K562 (cell line): ENCODE measurements at regions not wholly inside any gene's neighbourhood (a gene's known extent, or its start where the extent isn't known, plus 50 kb on each side); places are given as distances from the start of the nearest gene placed in this dataset.

Source experiments
- ATAC-seq: fragments of 200-7000 bp; cut with Tn5 transposase; 3 replicates; pipeline ENCODE4 v1.9.1; 2020; ENCODE audit warnings: moderate library complexity
- BruUV-seq: library from RNA; stranded (reverse); fragments of 400-500 nt; replicated peaks from 2 replicates; lab custom pipeline; 2021; lab: Mats Ljungman, UMichigan
- CTCF ChIA-PET: fragments of 300-600 bp; formaldehyde crosslinking; extraction: SDS; loops from one replicate; lab custom pipeline; 2021; ENCODE audit warnings: low intra/inter-chr PET ratio; lab: Yijun Ruan, JAX
- POLR2A ChIA-PET: fragments of 300-600, 350-650 bp; sonication (Branson Sonifier 250); formaldehyde crosslinking; extraction: SDS; loops from one replicate; lab custom pipeline; 2021; ENCODE audit warnings: antibody characterized with exemption, inconsistent platforms; lab: Yijun Ruan, JAX
- DNase-seq, 4 experiments: peaks; one replicate each; pipeline versions ENCODE4 v3.0.0 to v3.0.0-alpha.2; 2011 to 2018; ENCODE audit warnings: low spot score in 3 of 4, mixed read lengths in 3 of 4; ENCODE audit errors: extremely low read depth in 1 of 4
- FAIRE-seq: peaks from 2 replicates; lab custom pipeline; 2011; peaks lifted over from hg19 to GRCh38; lab: Jason Lieb, UNC
- H2AFZ ChIP-seq: 2 replicates; pipeline ENCODE4 v1.6.0; 2011; ENCODE audit warnings: low read depth, low read length, control low read depth, inconsistent platforms
- H3K27ac ChIP-seq: fragments of 200-600 bp; 3 replicates; pipeline ENCODE4 v1.8.0; 2011; ENCODE audit warnings: low read depth, mild to moderate bottlenecking, control low read depth, inconsistent platforms, low read length, moderate library complexity, mixed read lengths; ENCODE audit errors: extremely low read depth
- H3K27me3 ChIP-seq, 2 experiments: fragments of 300-600 bp in 1 of 2; 2 replicates in 1 of 2; 3 replicates in 1 of 2; pipeline versions ENCODE4 v1.6.0 to v1.8.0; 2011; ENCODE audit warnings: inconsistent platforms in 2 of 2, low read length in 2 of 2, mild to moderate bottlenecking in 1 of 2, mixed read lengths in 1 of 2, moderate library complexity in 1 of 2; ENCODE audit not compliant: control insufficient read depth in 2 of 2, insufficient read depth in 2 of 2
- H3K36me3 ChIP-seq: fragments of 300-600 bp; 3 replicates; pipeline ENCODE4 v1.8.0; 2011; ENCODE audit warnings: mild to moderate bottlenecking, low read length, inconsistent platforms; ENCODE audit not compliant: control insufficient read depth, insufficient read depth
- H3K4me1 ChIP-seq, 2 experiments: fragments of 200-600 bp in 1 of 2; replicated peaks in 1 of 2; 2 replicates in 1 of 2; 3 replicates in 1 of 2; pipeline versions ENCODE4 v1.5.1 to v1.8.0; 2011; ENCODE audit warnings: inconsistent platforms in 2 of 2, low read length in 2 of 2, mild to moderate bottlenecking in 1 of 2, mixed read lengths in 1 of 2, moderate library complexity in 1 of 2; ENCODE audit not compliant: control insufficient read depth in 2 of 2, insufficient read depth in 2 of 2
- H3K4me2 ChIP-seq: 2 replicates; pipeline ENCODE4 v1.6.1; 2011; ENCODE audit warnings: low read length, control low read depth, inconsistent platforms, mixed read lengths; ENCODE audit not compliant: insufficient read depth
- H3K4me3 ChIP-seq: fragments of 200-600 bp; sonication (generic), shearing (Covaris generic); 2 replicates; pipeline ENCODE4 v1.5.1; 2016; ENCODE audit warnings: control low read depth, inconsistent platforms
- H3K79me2 ChIP-seq: fragments of 200-600 bp; 3 replicates; pipeline ENCODE4 v1.8.0; 2011; ENCODE audit warnings: low read length, inconsistent platforms; ENCODE audit not compliant: control insufficient read depth, insufficient read depth
- H3K9ac ChIP-seq, 2 experiments: 2 replicates each; pipeline versions ENCODE4 v1.6.0 to v1.6.1; 2011; ENCODE audit warnings: low read depth in 2 of 2, low read length in 2 of 2, control low read depth in 1 of 2, inconsistent platforms in 1 of 2, mild to moderate bottlenecking in 1 of 2, mixed read lengths in 1 of 2; ENCODE audit not compliant: insufficient read depth in 1 of 2
- H3K9me1 ChIP-seq: one replicate; pipeline ENCODE4 v1.6.0; 2011; ENCODE audit warnings: inconsistent platforms, mild to moderate bottlenecking, low read length, moderate library complexity; ENCODE audit not compliant: control insufficient read depth, insufficient read depth
- H3K9me3 ChIP-seq: replicated peaks from 2 replicates; pipeline ENCODE4 v1.5.1; 2011; ENCODE audit warnings: low read depth, low read length, inconsistent platforms; ENCODE audit not compliant: control insufficient read depth, insufficient read depth
- H4K20me1 ChIP-seq: replicated peaks from 2 replicates; pipeline ENCODE4 v1.6.1; 2011; ENCODE audit warnings: low read length, inconsistent platforms, mixed read lengths; ENCODE audit not compliant: control insufficient read depth, insufficient read depth
- BCOR ChIP-seq: fragments of 450-650 bp; IDR thresholded peaks from 2 replicates; pipeline ENCODE4 v1.6.1; 2016
- CBFA2T2 ChIP-seq: fragments of 450-650 bp; conservative IDR thresholded peaks from 2 replicates; pipeline ENCODE4 v1.6.1; 2017; ENCODE audit warnings: mild to moderate bottlenecking
- CEBPB ChIP-seq: fragments of 450-650 bp; IDR thresholded peaks from 2 replicates; pipeline ENCODE4 v1.6.1; 2016; ENCODE audit warnings: missing genetic modification characterization, missing compliant biosample characterization
- CEBPG ChIP-seq, 3 experiments: fragments of 200-800 bp in 1 of 3; sonication (Bioruptor generic) in 1 of 3; sonication (generic) in 1 of 3; formaldehyde crosslinking in 1 of 3; IDR thresholded peaks in 2 of 3; conservative IDR thresholded peaks in 1 of 3; 2 replicates each; pipeline versions ENCODE4 v1.6.1 to v1.8.0; 2016 to 2022; ENCODE audit warnings: missing compliant biosample characterization in 2 of 3, missing genetic modification characterization in 2 of 3, mild to moderate bottlenecking in 1 of 3, missing genetic modification reagents in 1 of 3
- MIER1 ChIP-seq: fragments of 450-650 bp; IDR thresholded peaks from 2 replicates; pipeline ENCODE4 v1.6.1; 2016; ENCODE audit warnings: antibody characterized with exemption, mild to moderate bottlenecking, low read depth
- OTX1 ChIP-seq: fragments of 450-650 bp; formaldehyde crosslinking; IDR thresholded peaks from 2 replicates; pipeline ENCODE4 v1.4.0; 2022; ENCODE audit warnings: mild to moderate bottlenecking
- ZNF175 ChIP-seq: fragments of 200-800 bp; sonication (Bioruptor generic); IDR thresholded peaks from 2 replicates; pipeline ENCODE4 v1.6.1; 2016; ENCODE audit warnings: low read depth, mild to moderate bottlenecking, missing genetic modification characterization, missing compliant biosample characterization
- WGBS: fragments of 100-300 bp; shearing (Covaris generic); methylation state at CpG from one replicate; pipeline ENCODE4 v1.1.6; 2016; ENCODE audit warnings: low coverage, mixed read lengths; ENCODE audit not compliant: insufficient coverage; ENCODE audit errors: missing lambda C conversion rate; 5-methylcytosine and 5-hydroxymethylcytosine counted together
- in situ Hi-C: fragments of 300-500 bp; cut with MboI; formaldehyde crosslinking; loops from 4 replicates; pipeline ENCODE4 v1.15.0; 2018; ENCODE audit warnings: inconsistent platforms, mixed read lengths
- intact Hi-C: fragments of 100-400 bp; cut with micrococcal nuclease; formaldehyde crosslinking; loops from 2 replicates; pipeline ENCODE4 v1.14.2; 2022

- Histone ChIP-seq H3K27ac (no peak overlapping the region), H3K4me2 (peak overlapping the region; percentile 25; the same call in 1 of the 2 replicates), H3K4me3 (no peak overlapping the region), H3K4me1 (peaks cover 0 to 3% of the 10 kb centered on the region in 2 experiments; a peak in 3 of 5 replicates), H3K9me1 (no peaks in the 10 kb centered on the region), H3K27me3 (no peaks in the 10 kb centered on the region), H3K9ac (peak overlapping the region in 1 of 2 experiments; percentile 15; a peak in 1 of 4 replicates), H2AFZ (peak overlapping the region; percentile 76), H3K36me3 (no peaks in the 10 kb centered on the region), H4K20me1 (no peaks in the 10 kb centered on the region), H3K9me3 (no peaks in the 10 kb centered on the region), H3K79me2 (no peaks in the 10 kb centered on the region)
- peak in 1 of 4 experiments; percentile 41 for DNase-seq
- TF ChIP-seq BCOR (0 out of 2 replicates have a peak, but pooled peaks have one; percentile 25), OTX1 (CRISPR knock-in tag) (no peak), ZNF175 (no peak)
- POLR2A ChIA-PET, result interaction anchor here (0.6 kb wide), 1 partner anchor 47 kb away, joined by 3 read pairs; no protein-coding TSS in a partner anchor
- in situ Hi-C loops, result no loop called here
- ATAC-seq, result peak; percentile 81
- intact Hi-C loops, result no loop called here
- WGBS, result 19% methylated on average over 6 of the region's 6 CpGs
- CTCF ChIA-PET, result no interaction called here
- no TSS peak for BruUV-seq
- peak; percentile 55 for FAIRE-seq
Measured at GRCh38 chr7:10798044-10798443, 175.6 kb upstream of the PHF14 start.

GRCh38 chr7:10799475-10799874 lies 174.2 kb upstream of the PHF14 start:
- H4K20me1 ChIP-seq, result no peaks in the 10 kb centered on the region
- in situ Hi-C loops, result no loop called here
- no peaks in the 10 kb centered on the region for H3K9me3 ChIP-seq
- no peaks in the 10 kb centered on the region for H3K27me3 ChIP-seq
- FAIRE-seq (no peak), DNase-seq (no peak), ATAC-seq (no peak)
- H3K79me2 ChIP-seq, result no peaks in the 10 kb centered on the region
- CTCF ChIA-PET, result no interaction called here
- POLR2A ChIA-PET, result interaction anchor here (0.8 to 2.4 kb wide), 2 partner anchors 10 to 21 kb away, joined by 4 to 6 read pairs; no protein-coding TSS in a partner anchor
- H3K9me1 ChIP-seq, result no peaks in the 10 kb centered on the region
- no peak for TF ChIP-seq CEBPG (CRISPR knock-in tag; IDR thresholded peaks at IDR 0.05)
- peak in 1 of 2 experiments; percentile 57; a peak in 2 of 4 replicates for TF ChIP-seq CEBPG (tag; conservative IDR thresholded peaks at IDR 0.05 in 1 of 2, IDR thresholded peaks at IDR 0.05 in 1 of 2)
- TF ChIP-seq MIER1, result no peak
- TF ChIP-seq CBFA2T2, result no peak
- TF ChIP-seq CEBPB (tag), result peak; percentile 80
- peaks cover 0 to 7% of the 10 kb centered on the region in 2 experiments; a peak in 3 of 5 replicates for H3K4me1 ChIP-seq
- H3K4me3 ChIP-seq, result no peak overlapping the region
- 29% methylated on average over 5 of the region's 5 CpGs for WGBS
- peak overlapping the region; percentile 44 for H2AFZ ChIP-seq
- H3K9ac ChIP-seq, result no peak overlapping the region
- intact Hi-C loops, result no loop called here
- H3K4me2 ChIP-seq, result 0 out of 2 replicates have a peak overlapping the region, but pooled peaks have one; percentile 20
- BruUV-seq, result no TSS peak
- H3K36me3 ChIP-seq, result no peaks in the 10 kb centered on the region
- no peak overlapping the region for H3K27ac ChIP-seq
